Endometrium (tissue), 2 donors: ENCODE measurements at regions not wholly inside any gene's neighbourhood (a gene's known extent, or its start where the extent isn't known, plus 50 kb on each side); places are given as distances from the start of the nearest gene placed in this dataset.

ENCODE experiments used
- FAIRE-seq: peaks from 2 replicates; lab custom pipeline; 2012; peaks lifted over from hg19 to GRCh38; lab: Jason Lieb, UNC
- donor health status: control.
- donor health status: control.

DNA sequence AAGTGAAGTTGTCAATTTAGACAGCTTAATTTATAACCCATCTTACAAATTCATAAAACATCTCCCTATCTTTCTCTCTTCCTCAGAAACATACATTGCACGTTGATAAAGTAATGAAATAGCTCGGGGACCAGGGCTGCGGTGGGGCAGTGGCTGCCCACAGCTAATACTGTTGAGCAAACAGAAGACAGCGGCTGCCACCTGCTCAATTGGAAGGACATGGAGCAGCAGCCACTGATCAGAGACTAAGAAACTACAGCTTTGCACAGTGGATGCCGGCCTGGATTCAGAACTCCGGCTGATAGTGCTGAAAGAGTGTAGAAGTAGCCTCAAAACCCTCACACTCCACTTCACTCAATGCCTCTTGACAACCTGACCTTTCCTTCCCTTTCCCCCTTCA lies 157.9 kb upstream of the PDE10A start:
- FAIRE-seq = no peak

DNA sequence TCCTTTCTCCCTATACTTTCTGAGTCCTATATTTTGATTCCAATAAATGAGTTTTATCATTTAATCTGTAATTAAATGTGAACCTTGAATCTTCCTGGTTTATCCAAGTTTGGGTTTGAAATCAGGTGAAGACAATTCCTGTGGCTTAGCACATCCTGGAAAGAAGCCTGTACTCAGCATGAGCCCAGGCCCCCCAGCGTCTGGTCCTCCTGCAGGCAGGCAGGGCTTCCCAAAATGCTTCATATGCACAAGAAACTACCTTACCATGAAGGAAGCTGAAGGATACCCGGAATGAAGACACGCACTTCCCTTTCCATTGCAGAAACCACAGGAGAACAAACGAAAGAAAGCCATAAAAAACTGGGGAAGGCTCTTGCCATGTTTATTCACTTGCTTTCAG lies 157.4 kb upstream of the PDE10A start:
- FAIRE-seq = no peak

DNA sequence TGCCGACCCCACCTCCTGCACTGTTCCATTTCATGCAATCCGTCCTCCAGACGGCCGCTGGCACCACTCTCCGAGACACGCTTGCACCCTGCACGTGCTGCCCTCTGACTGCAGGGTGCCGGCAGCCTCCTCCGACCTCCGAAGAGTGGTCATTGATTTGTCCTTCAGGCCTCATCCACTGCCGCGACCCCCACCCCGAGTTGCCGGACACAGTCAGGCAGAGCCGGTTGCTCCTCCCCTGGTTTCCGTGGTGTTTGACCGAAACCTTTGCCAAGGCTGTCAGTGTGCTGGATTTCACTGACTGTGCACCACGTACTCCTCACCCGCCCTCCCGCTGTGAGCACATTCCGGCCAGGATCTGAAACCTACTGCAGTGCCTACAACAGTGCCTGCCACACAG lies 156.4 kb upstream of the PDE10A start:
- FAIRE-seq = no peak

DNA sequence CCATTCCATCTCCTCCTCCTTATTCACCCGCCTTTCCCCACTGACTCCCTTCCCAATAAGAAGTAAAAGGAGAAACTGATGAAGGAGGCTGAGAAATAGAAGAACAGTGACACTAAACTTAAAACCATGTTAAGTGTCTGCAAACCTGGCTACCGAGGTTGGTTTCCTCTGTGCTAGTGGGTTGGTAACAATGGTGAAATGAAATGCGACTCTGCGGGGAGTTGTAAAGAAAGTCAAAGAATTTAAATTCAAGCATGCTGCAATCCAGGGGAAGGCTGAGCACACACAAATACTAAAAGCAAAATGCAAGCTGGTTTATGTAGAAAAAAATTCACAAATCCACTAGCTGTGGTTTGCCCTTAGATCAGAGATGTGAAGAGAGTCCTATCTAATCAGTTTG lies 155.2 kb upstream of the PDE10A start:
- FAIRE-seq = no peak

DNA sequence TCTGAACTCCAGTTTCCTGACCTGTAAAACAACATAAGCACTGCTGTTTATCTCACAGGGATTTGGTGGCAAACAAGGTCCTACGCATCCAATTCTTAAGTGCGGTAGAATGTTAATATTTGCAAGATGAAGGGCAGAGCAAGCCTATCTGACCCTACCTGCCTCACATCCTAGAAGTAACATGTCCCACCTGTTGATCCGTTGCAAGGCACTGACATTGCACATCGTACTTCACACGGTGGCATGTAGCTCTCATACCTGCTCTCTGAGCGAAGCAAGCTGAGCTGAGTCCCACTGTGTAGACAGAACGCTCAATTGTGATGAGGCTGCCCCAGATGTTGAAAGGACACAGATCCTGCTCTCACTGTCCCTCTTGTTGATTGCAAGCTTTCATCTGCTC lies 154.7 kb upstream of the PDE10A start:
- no peak for FAIRE-seq

DNA sequence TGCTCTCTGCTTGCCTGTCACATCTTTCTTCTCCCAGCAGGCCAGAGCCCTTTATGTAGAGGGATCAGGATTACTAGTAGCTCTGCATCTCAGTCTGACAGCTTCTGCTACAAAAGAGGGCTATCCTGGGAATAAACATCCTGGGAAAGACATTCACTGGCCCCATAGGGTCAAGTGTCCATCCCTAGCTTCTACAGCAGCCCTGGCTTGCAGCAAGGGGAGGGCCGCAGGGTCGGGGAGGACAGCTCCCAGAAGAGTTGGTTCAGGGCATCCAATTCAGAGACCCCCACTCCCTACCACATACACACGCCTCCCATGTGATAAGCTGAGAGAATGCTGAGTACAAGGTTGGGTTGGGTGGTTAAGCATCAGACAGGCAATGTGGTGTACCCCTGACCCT lies 154.1 kb upstream of the PDE10A start:
- FAIRE-seq = no peak

DNA sequence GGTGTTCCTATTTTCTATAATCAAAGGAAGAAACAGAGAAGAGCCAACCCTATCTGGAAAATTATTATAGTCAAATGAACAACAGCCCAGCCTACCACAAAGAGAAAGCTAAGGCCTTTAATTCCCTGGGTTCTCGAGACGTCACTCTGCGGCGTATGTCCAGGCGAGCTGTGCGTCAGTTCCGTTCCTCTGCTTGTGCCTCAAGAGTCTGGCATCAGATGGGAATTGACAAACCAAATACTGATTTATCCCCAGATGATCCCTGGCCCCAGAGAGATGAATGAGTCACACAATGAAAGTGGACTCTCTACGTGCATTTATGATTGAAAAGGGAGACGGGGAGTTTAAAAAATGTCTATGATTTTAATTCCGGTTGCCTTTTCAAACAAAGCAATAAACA lies 151.6 kb upstream of the PDE10A start:
- no peak for FAIRE-seq

DNA sequence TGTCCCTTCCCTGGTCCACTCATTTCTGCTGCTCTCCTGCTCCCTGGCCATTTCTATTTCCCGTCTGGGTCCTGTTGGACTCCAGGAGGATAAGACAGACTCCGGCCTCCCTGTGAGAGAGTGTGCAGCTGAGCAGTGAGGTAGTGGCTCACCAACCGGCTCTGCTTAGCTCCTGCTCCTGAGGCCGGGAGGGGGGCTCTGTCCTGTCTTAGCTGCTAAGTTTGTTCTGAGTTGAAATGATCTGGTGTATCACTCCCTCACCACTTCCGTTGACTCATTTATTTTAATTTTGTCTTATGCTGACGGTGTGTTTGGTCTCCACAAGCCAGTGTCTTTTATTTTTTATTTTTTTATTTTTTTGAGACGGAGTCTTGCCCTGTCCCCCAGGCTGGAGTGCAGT lies 148.5 kb upstream of the PDE10A start:
- no peak for FAIRE-seq

DNA sequence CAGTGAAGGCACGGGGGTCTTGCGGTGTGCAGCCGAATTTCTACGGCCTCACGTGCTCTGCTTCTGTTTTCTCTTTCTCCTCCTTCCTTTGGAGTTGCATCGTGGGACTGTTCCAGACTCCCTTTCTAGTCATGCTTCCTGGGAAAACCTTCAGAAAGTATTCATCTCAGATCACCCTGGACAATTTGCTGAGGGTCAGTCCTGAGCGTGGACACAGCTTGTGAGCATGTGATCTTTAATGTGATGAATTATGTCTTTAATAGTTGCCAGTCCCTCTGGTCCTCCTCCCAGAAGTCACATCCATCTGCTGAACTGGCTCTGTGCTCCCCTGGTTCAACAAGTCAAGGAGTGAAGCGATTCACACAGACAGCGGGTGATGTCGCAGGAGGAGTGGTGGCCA lies 145.0 kb upstream of the PDE10A start:
- no peak for FAIRE-seq

DNA sequence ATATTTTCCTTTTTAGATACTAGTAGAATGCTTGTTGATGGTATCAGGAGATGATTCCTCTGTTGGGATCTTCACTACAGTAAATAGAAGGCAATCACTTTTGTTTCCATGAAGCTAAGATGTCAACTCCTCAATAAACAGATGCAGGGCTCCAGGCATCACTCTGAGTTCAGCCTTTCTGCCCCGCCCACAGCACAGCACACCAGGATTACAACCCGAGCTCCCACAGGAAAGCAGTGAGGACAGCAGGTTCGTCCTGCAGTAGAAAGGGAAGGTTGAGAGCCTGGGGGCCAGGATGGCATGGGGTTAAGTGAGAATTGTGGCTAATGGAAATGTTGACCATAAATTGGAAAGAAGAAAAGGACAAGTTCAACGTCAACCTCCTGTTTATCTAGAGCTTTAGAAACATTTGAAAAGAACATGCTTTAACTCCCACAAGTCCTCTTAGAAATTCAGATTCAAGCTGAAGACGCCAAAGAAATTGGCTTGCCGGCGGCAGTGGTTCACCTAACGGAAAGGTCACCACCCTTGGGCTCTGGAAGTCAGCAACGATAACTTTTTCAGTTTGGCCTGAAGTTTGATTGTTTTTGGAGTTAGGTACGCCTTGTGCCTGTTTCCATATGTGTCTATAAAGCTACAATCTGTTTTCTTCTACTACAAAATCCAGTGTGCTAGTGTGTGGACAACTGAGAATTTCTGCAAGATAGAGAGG lies 144.4 kb upstream of the PDE10A start:
- FAIRE-seq = no peak

DNA sequence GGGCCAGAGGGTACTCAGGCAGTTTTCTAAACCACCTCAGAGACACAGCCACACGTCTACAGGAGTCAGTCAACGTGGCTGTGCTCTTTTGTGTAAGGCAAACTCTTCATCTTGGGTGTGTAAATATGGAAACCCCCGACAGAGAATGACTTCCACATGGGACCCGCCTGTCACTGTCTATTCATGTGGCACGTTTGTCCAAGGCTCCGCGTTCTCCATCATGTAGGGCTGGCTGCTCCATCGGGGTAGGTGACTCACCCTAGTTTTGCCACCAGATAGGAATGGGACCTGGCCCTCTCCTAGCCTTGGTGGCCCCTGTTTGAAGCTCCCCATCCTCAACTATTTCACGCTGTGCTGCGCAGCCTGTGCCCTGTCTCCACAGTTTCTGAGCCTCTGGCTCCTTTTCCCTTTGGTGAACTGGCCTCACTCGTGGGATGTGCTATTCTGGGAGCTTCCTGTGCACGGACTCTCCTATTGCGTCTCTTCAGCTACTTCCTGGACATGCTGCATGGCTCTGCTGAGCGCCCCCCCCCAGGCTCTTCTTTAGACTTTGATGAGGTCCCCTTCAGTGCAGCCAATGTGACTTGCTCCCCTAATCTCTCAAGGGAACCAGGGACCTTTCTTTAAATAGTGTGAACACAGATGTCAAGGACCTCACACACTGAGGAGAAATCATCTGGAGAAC lies 143.2 kb upstream of the PDE10A start:
- FAIRE-seq = no peak

DNA sequence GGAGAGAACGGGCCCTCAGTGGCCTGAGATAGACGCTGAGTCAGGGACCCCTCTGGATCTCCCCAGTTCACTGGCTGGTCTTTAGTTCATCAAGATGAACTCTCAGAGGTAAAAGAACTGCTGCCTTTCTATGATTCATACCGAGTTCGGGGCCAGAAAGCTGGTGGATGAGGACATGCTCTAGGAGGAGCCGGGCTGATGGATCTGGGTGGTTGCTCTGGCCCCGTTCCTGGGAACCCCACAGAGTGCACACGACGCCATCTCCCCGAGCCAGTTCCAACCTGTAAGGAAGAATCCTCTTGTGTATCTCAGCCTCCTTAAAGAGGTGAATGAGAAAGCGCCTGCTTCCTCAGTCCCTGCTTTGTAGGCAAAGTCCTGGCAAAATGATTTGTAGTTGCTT lies 142.6 kb upstream of the PDE10A start:
- FAIRE-seq = no peak

DNA sequence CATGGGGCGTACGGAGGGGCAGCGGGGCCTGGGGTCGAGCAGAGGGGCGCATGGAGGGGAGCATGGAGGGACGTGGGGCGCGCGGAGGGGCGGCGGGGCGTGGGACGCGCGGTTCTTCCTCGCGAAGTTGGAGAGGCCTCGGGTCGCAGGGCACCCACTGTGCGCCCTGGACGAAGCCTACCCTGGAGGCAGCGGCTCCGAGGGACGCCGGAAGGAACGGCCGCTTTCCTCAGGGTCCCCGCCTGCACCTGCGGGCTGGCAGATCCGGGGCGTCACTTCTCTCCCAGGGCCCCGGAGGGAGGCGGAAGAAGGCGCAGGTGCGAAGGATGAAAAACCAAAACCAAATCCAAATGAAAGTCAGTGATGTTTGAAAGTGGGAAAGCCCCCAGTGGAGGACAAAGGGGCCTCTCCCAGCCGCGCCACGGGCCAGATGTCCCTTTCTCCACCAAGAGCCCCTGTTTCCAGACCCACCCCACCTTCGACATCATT lies 142.1 kb upstream of the PDE10A start:
- no peak for FAIRE-seq

DNA sequence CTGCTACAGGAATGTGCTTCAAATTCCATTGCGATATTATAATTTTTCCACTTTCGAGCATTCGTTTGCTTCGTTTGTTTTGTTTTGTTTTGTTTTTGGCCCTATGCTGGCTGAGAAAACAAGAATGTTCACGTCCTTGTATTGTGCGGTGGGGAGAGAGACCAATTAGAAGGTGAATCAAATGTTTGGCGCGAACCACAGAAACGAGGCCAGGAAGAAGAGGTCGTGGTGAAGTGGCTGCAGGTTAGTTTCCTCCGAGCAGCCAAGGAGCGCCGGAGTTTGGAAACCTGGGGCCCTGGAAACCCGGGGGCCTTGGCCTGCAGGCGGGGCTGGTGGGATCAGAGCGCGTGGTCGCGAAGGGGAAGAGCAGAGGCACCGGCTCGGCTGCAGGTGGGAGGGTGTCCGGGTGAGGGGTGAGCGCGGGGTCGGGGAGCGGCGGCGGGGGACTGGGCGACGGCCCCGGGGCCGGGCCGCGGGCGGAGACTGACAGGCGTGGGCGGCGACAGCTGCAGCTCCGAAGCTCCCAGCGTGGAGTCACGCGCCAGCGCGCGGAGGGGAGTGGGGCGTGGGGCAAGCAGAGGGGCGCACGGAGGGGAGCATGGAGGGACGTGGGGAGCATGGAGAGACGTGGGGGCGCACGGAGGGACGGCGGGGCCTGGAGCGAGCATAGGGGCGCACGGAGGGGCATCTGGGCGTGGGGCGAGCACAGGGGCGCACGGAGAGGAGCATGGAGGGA lies 141.5 kb upstream of the PDE10A start:
- no peak for FAIRE-seq

DNA sequence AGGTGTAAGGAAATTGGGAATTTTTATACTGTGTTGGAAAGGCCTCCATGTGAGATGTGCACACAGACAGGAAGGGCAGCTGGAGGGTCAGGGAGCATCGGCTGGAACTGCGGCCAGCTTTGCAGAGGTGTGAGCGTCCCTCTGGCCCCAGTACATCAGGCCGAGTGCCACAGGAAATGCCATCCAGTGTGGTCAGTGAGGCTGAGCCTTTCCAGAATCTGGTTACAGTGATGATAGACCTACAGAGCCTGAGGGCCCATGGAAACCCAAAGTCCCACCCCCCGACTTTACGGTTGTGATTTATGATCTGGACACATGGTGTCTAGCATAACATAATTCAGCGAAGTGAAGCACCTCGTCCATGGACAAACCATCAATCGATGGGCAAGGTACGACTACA lies 137.3 kb upstream of the PDE10A start:
- FAIRE-seq = no peak

DNA sequence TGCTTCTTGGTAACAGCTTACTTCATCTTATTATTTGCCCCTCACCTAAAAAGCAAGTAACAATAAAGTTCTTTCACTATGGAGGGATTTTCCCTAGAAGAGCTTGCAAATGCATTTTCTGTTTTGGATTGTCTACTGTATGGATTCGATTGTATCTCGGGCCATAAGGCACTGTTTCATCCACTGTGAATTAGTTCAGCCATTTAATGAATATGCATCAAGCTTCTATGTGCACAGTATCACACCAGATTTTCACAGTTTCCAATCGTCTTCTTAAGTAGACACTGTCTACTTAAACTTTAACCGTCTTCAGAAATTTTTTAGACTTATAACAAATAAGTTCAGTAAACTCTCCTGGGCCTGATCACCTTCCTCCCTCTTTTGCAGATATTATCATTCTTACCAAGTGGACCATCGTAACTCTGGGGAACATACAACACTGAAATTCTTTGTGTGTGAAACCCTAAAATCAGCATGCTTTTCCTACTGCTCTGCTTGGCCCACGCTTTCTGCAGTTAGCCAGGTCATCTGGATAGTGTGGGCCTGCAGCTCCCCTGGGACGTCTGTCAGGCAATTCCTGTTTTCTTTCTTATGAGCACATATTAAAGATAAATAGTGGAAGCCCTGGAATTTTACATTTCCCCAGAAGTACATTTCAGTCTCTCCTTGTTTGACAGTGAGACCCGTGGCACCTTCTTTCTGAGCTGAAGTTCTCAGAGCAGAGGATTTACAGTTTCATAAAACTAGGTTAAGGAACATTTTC lies 136.5 kb upstream of the PDE10A start:
- FAIRE-seq = no peak

DNA sequence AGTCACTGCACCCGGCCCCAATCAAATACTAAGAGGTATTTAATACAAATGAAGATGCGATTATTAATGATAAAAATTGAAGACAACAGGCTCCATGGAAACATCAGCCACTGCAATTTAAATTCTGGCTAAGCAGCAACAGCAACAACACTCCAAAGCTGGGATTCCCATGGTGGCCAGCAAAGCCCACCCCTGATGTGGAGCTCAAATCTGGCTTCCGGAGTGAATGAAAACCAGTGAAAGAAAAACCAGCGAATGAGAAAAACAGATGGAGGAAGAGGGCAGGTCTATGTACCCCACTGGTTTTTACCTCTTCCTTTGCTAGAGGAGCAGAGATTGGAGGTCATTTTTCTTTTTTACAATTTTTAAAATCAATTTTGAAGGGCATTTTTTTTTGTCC lies 135.9 kb upstream of the PDE10A start:
- FAIRE-seq = no peak

DNA sequence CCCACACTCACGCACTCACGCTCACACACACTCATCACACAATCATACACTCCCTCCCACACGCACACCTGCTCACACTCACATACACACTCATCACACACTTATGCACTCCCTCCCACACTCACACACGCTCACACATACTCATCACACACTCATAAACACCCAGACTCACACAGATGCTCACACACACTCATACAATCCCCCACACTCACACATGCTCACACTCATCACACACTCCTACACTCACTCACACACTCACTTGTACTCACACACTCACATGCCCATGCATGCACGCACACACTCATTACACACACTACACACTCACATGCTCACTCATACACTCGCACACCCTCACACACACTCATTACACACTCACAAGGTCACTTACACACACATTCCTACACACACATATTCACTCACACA lies 131.1 kb upstream of the PDE10A start:
- no peak for FAIRE-seq

DNA sequence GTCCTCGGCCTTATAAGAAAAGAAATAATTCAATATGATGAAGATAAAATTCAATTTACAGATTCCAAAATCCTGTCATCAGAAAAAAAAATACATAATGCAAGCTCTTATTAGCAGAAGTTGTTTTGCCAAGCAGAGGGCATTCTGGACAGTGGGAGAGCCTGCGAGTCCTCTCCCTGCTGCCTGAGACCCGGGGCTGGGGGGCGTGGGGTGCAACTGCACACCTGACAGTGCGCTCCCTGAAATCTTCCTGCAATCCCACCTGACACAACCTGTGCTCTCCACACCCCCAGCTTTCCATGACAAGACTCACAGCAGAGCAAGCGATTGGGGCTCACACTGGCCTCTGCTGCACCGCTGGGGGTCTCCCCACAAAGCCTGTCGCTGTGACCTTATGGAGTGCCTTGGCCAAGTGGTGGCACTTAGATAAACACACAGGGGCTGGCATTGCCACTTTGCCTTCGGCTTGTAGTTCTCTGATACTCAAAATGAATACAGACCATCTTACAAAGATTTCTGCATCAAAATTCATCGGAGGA lies 130.3 kb upstream of the PDE10A start:
- no peak for FAIRE-seq

DNA sequence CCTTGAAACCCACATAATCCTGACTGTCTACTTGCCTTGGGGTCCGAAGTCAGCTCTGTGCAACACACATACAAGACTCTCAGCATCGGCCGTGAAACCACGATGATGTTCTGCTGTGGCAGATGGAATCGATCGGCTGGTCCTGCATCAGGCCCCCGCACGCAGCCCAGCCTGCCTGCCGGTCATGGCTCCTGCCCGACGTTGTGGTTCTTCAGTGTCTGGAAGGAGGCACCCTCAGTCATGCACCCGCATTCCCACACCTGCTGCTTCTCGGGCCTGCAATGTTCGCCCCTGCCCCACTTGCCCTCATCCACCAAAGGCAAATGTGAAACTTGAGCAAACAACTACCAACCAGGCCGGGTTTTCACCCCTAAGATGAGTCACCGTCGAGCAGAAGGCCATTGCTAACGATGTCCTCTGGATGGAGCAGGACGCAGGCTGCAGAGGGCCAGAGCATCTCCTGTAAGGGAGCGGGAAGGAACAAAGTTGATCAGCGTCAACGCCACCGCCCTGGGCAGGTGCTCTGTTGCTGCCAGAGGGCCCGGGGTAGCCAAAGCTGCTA lies 128.9 kb upstream of the PDE10A start:
- no peak for FAIRE-seq

DNA sequence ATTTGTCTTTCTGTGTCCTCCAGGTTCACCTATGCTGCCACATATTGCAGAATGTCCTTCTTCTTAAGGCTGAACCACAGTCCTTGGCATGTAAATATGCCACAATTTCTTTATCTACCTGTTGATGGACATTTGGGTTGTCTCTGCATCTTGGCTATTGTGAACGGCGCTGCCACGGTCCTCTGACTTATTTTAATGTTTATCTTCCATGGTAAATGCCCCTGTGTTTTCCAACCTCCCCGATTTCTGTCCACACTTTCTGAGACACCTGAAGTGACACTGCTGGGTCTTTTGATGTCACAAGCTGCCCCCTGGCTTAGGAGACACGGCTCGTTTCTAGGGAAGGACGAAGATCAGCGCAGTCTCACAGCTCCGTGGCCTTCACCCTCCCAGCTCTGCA lies 128.3 kb upstream of the PDE10A start:
- no peak for FAIRE-seq

DNA sequence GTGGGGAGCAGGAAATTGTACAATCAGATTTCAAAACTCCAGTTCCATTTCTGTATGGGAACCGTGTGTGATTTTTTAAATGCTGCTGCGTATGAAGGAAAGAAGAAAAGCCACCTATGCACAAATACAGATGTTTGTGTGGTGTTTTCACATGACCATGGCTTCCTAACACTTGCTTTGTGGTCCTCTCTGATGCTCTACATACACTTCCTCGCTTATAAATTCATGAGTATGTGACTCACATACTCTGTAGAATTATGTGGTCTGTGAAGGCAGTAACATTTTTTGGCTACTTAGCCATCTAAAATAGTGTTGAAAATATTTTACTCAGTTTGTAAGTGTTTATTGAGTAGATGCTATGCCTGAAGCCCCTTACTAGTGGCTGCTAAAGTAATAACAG lies 119.8 kb upstream of the PDE10A start:
- no peak for FAIRE-seq
